ENCODE measurements at regions not wholly inside any gene's neighbourhood (a gene's known extent, or its start where the extent isn't known, plus 50 kb on each side); places are given as distances from the start of the nearest gene placed in this dataset.

GRCh38 chr18:68568364-68569155, 146.3 kb downstream of the TMX3 start:
- Histone ChIP-seq H3K4me1 (ENCODE audit: insufficient read depth) (no peaks in the 10 kb centered on the region), H3K36me3 (no peaks in the 10 kb centered on the region), H3K27me3 (no peaks in the 10 kb centered on the region), H3K4me3 (no peak overlapping the region), H3K9me3 (no peaks in the 10 kb centered on the region), H3K27ac (no peak overlapping the region)
- 25 to 41% (median 41%) methylated on average over 4 of the region's 4 CpGs for WGBS, 3 donors
- intact Hi-C loops (cut with DNase I), result no loop called here
- TF ChIP-seq EP300 (IDR thresholded peaks at IDR 0.05), result no peak
- TF ChIP-seq, protein P1, sequence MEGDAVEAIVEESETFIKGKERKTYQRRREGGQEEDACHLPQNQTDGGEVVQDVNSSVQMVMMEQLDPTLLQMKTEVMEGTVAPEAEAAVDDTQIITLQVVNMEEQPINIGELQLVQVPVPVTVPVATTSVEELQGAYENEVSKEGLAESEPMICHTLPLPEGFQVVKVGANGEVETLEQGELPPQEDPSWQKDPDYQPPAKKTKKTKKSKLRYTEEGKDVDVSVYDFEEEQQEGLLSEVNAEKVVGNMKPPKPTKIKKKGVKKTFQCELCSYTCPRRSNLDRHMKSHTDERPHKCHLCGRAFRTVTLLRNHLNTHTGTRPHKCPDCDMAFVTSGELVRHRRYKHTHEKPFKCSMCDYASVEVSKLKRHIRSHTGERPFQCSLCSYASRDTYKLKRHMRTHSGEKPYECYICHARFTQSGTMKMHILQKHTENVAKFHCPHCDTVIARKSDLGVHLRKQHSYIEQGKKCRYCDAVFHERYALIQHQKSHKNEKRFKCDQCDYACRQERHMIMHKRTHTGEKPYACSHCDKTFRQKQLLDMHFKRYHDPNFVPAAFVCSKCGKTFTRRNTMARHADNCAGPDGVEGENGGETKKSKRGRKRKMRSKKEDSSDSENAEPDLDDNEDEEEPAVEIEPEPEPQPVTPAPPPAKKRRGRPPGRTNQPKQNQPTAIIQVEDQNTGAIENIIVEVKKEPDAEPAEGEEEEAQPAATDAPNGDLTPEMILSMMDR (IDR thresholded peaks at IDR 0.05), result no peak
- TF ChIP-seq POLR2A (IDR thresholded peaks at IDR 0.05), result no peak
- DNase-seq, result no peak

DNA sequence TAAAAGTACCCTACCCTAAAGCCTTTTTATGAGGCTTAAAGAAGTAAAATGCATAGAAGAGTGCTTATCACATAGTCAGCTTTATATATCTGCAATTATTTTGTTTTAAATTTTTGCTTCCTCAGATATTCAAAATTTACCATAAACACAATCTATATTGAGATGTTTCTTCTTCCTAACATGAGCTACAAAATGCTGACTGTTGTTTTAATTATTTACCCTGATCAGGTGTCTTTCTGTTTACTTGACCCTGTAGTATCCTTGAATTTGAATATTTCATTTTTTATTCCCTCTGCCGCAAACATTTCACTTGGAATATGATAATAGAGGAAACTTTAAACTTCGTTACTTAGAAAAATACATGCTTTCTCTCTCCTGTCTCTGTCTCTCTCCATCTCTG, 147.9 kb downstream of the TMX3 start:
- H3K4me3 ChIP-seq, result no peak overlapping the region
- 42 to 67% (median 42%) methylated on average over 2 of the region's 2 CpGs for WGBS, 3 donors
- no peak for DNase-seq
- H3K36me3 ChIP-seq, result no peaks in the 10 kb centered on the region
- no peaks in the 10 kb centered on the region for H3K27me3 ChIP-seq
- no peaks in the 10 kb centered on the region for H3K9me3 ChIP-seq
- no peak overlapping the region for H3K27ac ChIP-seq
- intact Hi-C loops (cut with DNase I), result no loop called here
- TF ChIP-seq EP300 (IDR thresholded peaks at IDR 0.05) (no peak), POLR2A (IDR thresholded peaks at IDR 0.05) (no peak)
- TF ChIP-seq, protein P1 (IDR thresholded peaks at IDR 0.05), result no peak
- no peaks in the 10 kb centered on the region for H3K4me1 ChIP-seq (ENCODE audit: insufficient read depth)

- no peak for DNase-seq
- H3K27ac ChIP-seq, result no peak overlapping the region
- no peaks in the 10 kb centered on the region for H3K9me3 ChIP-seq
- TF ChIP-seq POLR2A (IDR thresholded peaks at IDR 0.05), result no peak
- no peak for TF ChIP-seq EP300 (IDR thresholded peaks at IDR 0.05)
- TF ChIP-seq, protein P1 (IDR thresholded peaks at IDR 0.05), result no peak
- no peak overlapping the region for H3K4me3 ChIP-seq
- H3K27me3 ChIP-seq, result no peaks in the 10 kb centered on the region
- no peaks in the 10 kb centered on the region for H3K36me3 ChIP-seq
- H3K4me1 ChIP-seq (ENCODE audit: insufficient read depth), result no peaks in the 10 kb centered on the region
- 40 to 58% (median 47%) methylated on average over 3 of the region's 3 CpGs for WGBS, 3 donors
- intact Hi-C loops (cut with DNase I), result no loop called here
Observed at GRCh38 chr18:68564961-68565360, 149.9 kb downstream of the TMX3 start.

DNA sequence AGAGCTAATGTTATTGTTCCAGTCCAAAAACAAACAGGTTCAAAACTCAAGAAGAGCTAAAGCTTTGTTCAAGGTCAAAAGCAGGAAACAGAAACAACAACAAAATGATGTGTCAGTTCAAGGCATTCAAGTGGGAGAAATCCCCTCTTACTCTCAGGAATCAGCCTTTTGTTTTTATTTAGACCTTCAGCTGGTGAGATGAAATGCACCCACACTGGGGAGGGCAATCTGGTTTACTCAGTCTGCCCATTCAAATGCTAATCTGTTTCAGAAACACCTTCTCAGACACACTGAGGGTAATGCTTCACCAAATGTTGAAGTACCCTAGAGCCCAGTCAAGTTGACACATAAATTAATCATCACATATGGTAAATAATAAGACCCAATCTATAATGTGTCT, 150.6 kb downstream of the TMX3 start:
- no peaks in the 10 kb centered on the region for H3K4me1 ChIP-seq (ENCODE audit: insufficient read depth)
- no peaks in the 10 kb centered on the region for H3K27me3 ChIP-seq
- no peaks in the 10 kb centered on the region for H3K9me3 ChIP-seq
- H3K27ac ChIP-seq, result no peak overlapping the region
- TF ChIP-seq, protein P1 (IDR thresholded peaks at IDR 0.05), result no peak
- TF ChIP-seq EP300 (IDR thresholded peaks at IDR 0.05) (no peak), POLR2A (IDR thresholded peaks at IDR 0.05) (no peak)
- no peaks in the 10 kb centered on the region for H3K36me3 ChIP-seq
- intact Hi-C loops (cut with DNase I), result no loop called here
- no peak overlapping the region for H3K4me3 ChIP-seq
- no peak for DNase-seq

All from ovary (tissue), 7 donors.